ENCODE measurements at regions not wholly inside any gene's neighbourhood (a gene's known extent, or its start where the extent isn't known, plus 50 kb on each side); places are given as distances from the start of the nearest gene placed in this dataset.

- TF ChIP-seq CREB1 (CRISPR knock-in tag; IDR thresholded peaks at IDR 0.05) (no peak), ZSCAN18 (CRISPR knock-in tag; IDR thresholded peaks at IDR 0.05) (no peak)
- TF ChIP-seq, protein P1, sequence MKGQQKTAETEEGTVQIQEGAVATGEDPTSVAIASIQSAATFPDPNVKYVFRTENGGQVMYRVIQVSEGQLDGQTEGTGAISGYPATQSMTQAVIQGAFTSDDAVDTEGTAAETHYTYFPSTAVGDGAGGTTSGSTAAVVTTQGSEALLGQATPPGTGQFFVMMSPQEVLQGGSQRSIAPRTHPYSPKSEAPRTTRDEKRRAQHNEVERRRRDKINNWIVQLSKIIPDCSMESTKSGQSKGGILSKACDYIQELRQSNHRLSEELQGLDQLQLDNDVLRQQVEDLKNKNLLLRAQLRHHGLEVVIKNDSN (CRISPR knock-in tag; IDR thresholded peaks at IDR 0.05) = no peak
Observed at GRCh38 chr3:126291061-126291460, 66.1 kb downstream of the KLF15 start (continued).

- CTCF ChIA-PET = no interaction called here
- peaks cover 38% of the 10 kb centered on the region for H3K4me1 Mint-ChIP-seq
- no peak for ATAC-seq
- TF ChIP-seq, protein P2, sequence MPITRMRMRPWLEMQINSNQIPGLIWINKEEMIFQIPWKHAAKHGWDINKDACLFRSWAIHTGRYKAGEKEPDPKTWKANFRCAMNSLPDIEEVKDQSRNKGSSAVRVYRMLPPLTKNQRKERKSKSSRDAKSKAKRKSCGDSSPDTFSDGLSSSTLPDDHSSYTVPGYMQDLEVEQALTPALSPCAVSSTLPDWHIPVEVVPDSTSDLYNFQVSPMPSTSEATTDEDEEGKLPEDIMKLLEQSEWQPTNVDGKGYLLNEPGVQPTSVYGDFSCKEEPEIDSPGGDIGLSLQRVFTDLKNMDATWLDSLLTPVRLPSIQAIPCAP (CRISPR knock-in tag; IDR thresholded peaks at IDR 0.05) = no peak
- TF ChIP-seq, protein P3, sequence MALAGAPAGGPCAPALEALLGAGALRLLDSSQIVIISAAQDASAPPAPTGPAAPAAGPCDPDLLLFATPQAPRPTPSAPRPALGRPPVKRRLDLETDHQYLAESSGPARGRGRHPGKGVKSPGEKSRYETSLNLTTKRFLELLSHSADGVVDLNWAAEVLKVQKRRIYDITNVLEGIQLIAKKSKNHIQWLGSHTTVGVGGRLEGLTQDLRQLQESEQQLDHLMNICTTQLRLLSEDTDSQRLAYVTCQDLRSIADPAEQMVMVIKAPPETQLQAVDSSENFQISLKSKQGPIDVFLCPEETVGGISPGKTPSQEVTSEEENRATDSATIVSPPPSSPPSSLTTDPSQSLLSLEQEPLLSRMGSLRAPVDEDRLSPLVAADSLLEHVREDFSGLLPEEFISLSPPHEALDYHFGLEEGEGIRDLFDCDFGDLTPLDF (CRISPR knock-in tag; IDR thresholded peaks at IDR 0.05) = no peak
- TF ChIP-seq GRHL2 (CRISPR knock-in tag; IDR thresholded peaks at IDR 0.05; ENCODE audit: insufficient replicate concordance, severe bottlenecking) (no peak), GTF2I (CRISPR knock-in tag; conservative IDR thresholded peaks at IDR 0.05) (no peak), PRRX2 (CRISPR knock-in tag; IDR thresholded peaks at IDR 0.05) (no peak), MAX (CRISPR knock-in tag; IDR thresholded peaks at IDR 0.05) (no peak), KAT7 (CRISPR knock-in tag; IDR thresholded peaks at IDR 0.05; ENCODE audit: borderline replicate concordance) (no peak), FOXP1 (CRISPR knock-in tag; IDR thresholded peaks at IDR 0.05; ENCODE audit: borderline replicate concordance) (no peak), ZMAT4 (CRISPR knock-in tag; IDR thresholded peaks at IDR 0.05) (no peak)
- TF ChIP-seq, protein P4, sequence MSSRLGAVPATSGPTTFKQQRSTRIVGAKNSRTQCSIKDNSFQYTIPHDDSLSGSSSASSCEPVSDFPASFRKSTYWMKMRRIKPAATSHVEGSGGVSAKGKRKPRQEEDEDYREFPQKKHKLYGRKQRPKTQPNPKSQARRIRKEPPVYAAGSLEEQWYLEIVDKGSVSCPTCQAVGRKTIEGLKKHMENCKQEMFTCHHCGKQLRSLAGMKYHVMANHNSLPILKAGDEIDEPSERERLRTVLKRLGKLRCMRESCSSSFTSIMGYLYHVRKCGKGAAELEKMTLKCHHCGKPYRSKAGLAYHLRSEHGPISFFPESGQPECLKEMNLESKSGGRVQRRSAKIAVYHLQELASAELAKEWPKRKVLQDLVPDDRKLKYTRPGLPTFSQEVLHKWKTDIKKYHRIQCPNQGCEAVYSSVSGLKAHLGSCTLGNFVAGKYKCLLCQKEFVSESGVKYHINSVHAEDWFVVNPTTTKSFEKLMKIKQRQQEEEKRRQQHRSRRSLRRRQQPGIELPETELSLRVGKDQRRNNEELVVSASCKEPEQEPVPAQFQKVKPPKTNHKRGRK (CRISPR knock-in tag; IDR thresholded peaks at IDR 0.05; ENCODE audit: borderline replicate concordance) = no peak
- H3K27ac Mint-ChIP-seq = no peak overlapping the region
- no peak overlapping the region for H3K4me3 Mint-ChIP-seq
- no peak for DNase-seq (ENCODE audit: low spot score)
- peaks cover 46% of the 10 kb centered on the region for H3K27me3 Mint-ChIP-seq (ENCODE audit: low read depth)
- POLR2A ChIA-PET = no interaction called here
- H3K36me3 Mint-ChIP-seq = no peaks in the 10 kb centered on the region
- no peaks in the 10 kb centered on the region for H3K9me3 Mint-ChIP-seq
Observed at GRCh38 chr3:126290325-126290724, 66.9 kb downstream of the KLF15 start.

DNA sequence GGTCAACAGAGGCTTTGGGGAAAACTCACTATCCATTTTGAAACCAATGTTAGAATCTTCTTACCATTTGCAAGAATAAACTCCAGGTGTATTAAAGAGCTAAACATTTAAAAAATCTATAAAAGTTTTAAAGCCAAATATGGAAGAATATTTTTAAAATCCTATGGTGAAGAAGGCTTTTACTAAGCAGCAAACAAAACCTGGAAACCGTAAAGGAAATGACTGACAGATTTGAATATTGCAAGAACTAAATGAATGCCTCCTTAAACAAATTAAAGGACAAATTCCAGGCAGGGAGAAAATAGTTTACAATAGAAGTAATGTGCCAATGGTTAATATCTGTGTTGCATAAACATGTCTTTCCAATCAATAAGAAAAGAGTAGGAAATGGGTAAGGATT lies 68.1 kb downstream of the KLF15 start:
- peaks cover 38% of the 10 kb centered on the region for H3K4me1 Mint-ChIP-seq
- CTCF ChIA-PET = no interaction called here
- peaks cover 46% of the 10 kb centered on the region for H3K27me3 Mint-ChIP-seq (ENCODE audit: low read depth)
- TF ChIP-seq USF2 (CRISPR knock-in tag; IDR thresholded peaks at IDR 0.05) (no peak), TEAD1 (CRISPR knock-in tag; IDR thresholded peaks at IDR 0.05) (no peak), ETV6 (CRISPR knock-in tag; IDR thresholded peaks at IDR 0.05) (no peak), FOXJ3 (CRISPR knock-in tag; IDR thresholded peaks at IDR 0.05; ENCODE audit: borderline replicate concordance) (no peak), MLX (CRISPR knock-in tag; IDR thresholded peaks at IDR 0.05) (no peak), JUN (CRISPR knock-in tag; IDR thresholded peaks at IDR 0.05) (no peak), SP1 (CRISPR knock-in tag; conservative IDR thresholded peaks at IDR 0.05) (no peak), RELA (CRISPR knock-in tag; IDR thresholded peaks at IDR 0.05; ENCODE audit: borderline replicate concordance) (no peak), GTF2I (CRISPR knock-in tag; conservative IDR thresholded peaks at IDR 0.05) (no peak)
- TF ChIP-seq, protein P5, sequence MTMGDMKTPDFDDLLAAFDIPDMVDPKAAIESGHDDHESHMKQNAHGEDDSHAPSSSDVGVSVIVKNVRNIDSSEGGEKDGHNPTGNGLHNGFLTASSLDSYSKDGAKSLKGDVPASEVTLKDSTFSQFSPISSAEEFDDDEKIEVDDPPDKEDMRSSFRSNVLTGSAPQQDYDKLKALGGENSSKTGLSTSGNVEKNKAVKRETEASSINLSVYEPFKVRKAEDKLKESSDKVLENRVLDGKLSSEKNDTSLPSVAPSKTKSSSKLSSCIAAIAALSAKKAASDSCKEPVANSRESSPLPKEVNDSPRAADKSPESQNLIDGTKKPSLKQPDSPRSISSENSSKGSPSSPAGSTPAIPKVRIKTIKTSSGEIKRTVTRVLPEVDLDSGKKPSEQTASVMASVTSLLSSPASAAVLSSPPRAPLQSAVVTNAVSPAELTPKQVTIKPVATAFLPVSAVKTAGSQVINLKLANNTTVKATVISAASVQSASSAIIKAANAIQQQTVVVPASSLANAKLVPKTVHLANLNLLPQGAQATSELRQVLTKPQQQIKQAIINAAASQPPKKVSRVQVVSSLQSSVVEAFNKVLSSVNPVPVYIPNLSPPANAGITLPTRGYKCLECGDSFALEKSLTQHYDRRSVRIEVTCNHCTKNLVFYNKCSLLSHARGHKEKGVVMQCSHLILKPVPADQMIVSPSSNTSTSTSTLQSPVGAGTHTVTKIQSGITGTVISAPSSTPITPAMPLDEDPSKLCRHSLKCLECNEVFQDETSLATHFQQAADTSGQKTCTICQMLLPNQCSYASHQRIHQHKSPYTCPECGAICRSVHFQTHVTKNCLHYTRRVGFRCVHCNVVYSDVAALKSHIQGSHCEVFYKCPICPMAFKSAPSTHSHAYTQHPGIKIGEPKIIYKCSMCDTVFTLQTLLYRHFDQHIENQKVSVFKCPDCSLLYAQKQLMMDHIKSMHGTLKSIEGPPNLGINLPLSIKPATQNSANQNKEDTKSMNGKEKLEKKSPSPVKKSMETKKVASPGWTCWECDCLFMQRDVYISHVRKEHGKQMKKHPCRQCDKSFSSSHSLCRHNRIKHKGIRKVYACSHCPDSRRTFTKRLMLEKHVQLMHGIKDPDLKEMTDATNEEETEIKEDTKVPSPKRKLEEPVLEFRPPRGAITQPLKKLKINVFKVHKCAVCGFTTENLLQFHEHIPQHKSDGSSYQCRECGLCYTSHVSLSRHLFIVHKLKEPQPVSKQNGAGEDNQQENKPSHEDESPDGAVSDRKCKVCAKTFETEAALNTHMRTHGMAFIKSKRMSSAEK (CRISPR knock-in tag; IDR thresholded peaks at IDR 0.05; ENCODE audit: borderline replicate concordance) = no peak

More for the DNA sequence above, 68.1 kb downstream of the KLF15 start:
- POLR2A ChIA-PET = no interaction called here
- H3K36me3 Mint-ChIP-seq = no peaks in the 10 kb centered on the region
- no peak for DNase-seq (ENCODE audit: low spot score)
- H3K27ac Mint-ChIP-seq = no peak overlapping the region
- ATAC-seq = no peak
- no peaks in the 10 kb centered on the region for H3K9me3 Mint-ChIP-seq
- no peak overlapping the region for H3K4me3 Mint-ChIP-seq
